ENCODE measurements at regions not wholly inside any gene's neighbourhood (a gene's known extent, or its start where the extent isn't known, plus 50 kb on each side); places are given as distances from the start of the nearest gene placed in this dataset.

GRCh38 chr2:146785101-146785500 lies 1059.7 kb upstream of the ACVR2A start:
- TF ChIP-seq EZH2 (IDR thresholded peaks at IDR 0.05; ENCODE audit: low read depth, unreplicated experiment): no peak
- no peak for TF ChIP-seq CTCF (conservative IDR thresholded peaks at IDR 0.05; ENCODE audit: low read depth in 2 of 2)
- no peak for TF ChIP-seq ZNF114 (CRISPR knock-in tag; IDR thresholded peaks at IDR 0.05)
- TF ChIP-seq ETS1 (IDR thresholded peaks at IDR 0.05): no peak
- no peak for TF ChIP-seq CREB1 (CRISPR knock-in tag; IDR thresholded peaks at IDR 0.05; ENCODE audit: low read depth)
- Histone ChIP-seq H3K79me2 (replicated peaks; ENCODE audit: insufficient read depth) (no peaks in the 10 kb centered on the region), H2AFZ (no peak overlapping the region), H3K27ac (ENCODE audit: low read depth) (no peak overlapping the region), H3K4me3 (no peak overlapping the region), H4K20me1 (replicated peaks; ENCODE audit: insufficient read depth) (no peaks in the 10 kb centered on the region), H3K4me2 (no peak overlapping the region), H3K27me3 (ENCODE audit: insufficient read depth) (no peaks in the 10 kb centered on the region), H3K9me2 (ENCODE audit: insufficient read depth) (peaks cover 8% of the 10 kb centered on the region; the same call in 1 of the 2 replicates), H3K36me3 (ENCODE audit: insufficient read depth) (peaks cover 7% of the 10 kb centered on the region; the same call in 1 of the 2 replicates), H3K4me1 (ENCODE audit: insufficient read depth) (no peaks in the 10 kb centered on the region), H3F3A (replicated peaks; ENCODE audit: low read depth) (no peaks in the 10 kb centered on the region)
- Mint-ChIP-seq H3K27ac (no peak overlapping the region), H3K27me3 (ENCODE audit: insufficient read depth, low read depth, poor library complexity) (peaks cover 2% of the 10 kb centered on the region), H3K4me3 (no peak overlapping the region), H3K36me3 (ENCODE audit: low read depth) (peaks cover 30% of the 10 kb centered on the region), H3K4me1 (no peaks in the 10 kb centered on the region), H3K9me3 (peaks cover 33% of the 10 kb centered on the region)
- DNase-seq (ENCODE audit: low spot score) (no peak), ATAC-seq (no peak)

- no peak overlapping the region for H3K27ac ChIP-seq (ENCODE audit: low read depth)
- Mint-ChIP-seq H3K36me3 (ENCODE audit: low read depth) (peaks cover 25% of the 10 kb centered on the region), H3K4me1 (no peaks in the 10 kb centered on the region), H3K4me3 (no peak overlapping the region), H3K27ac (no peak overlapping the region), H3K9me3 (peaks cover 28% of the 10 kb centered on the region), H3K27me3 (ENCODE audit: insufficient read depth, low read depth, poor library complexity) (peaks cover 2% of the 10 kb centered on the region)
- H3F3A ChIP-seq (replicated peaks; ENCODE audit: low read depth): no peaks in the 10 kb centered on the region
- H3K27me3 ChIP-seq (ENCODE audit: insufficient read depth): no peaks in the 10 kb centered on the region
- H3K4me1 ChIP-seq (ENCODE audit: insufficient read depth): no peaks in the 10 kb centered on the region
- no peaks in the 10 kb centered on the region for H4K20me1 ChIP-seq (replicated peaks; ENCODE audit: insufficient read depth)
- ATAC-seq (no peak), DNase-seq (ENCODE audit: low spot score) (no peak)
- H3K4me2 ChIP-seq: no peak overlapping the region
- H3K79me2 ChIP-seq (replicated peaks; ENCODE audit: insufficient read depth): no peaks in the 10 kb centered on the region
- H2AFZ ChIP-seq: no peak overlapping the region
- H3K9me2 ChIP-seq (ENCODE audit: insufficient read depth): peaks cover 12% of the 10 kb centered on the region; the same call in 1 of the 2 replicates
- H3K36me3 ChIP-seq (ENCODE audit: insufficient read depth): peaks cover 7% of the 10 kb centered on the region; the same call in 1 of the 2 replicates
- H3K4me3 ChIP-seq: no peak overlapping the region
- TF ChIP-seq REST (IDR thresholded peaks at IDR 0.05; ENCODE audit: unreplicated experiment) (no peak), STAT1 (IDR thresholded peaks at IDR 0.05; ENCODE audit: unreplicated experiment) (no peak), EZH2phosphoT487 (IDR thresholded peaks at IDR 0.05; ENCODE audit: unreplicated experiment) (no peak), CTCF (conservative IDR thresholded peaks at IDR 0.05; ENCODE audit: low read depth in 2 of 2) (no peak), ETS1 (IDR thresholded peaks at IDR 0.05) (no peak), CREB1 (CRISPR knock-in tag; IDR thresholded peaks at IDR 0.05; ENCODE audit: low read depth) (no peak)
These were observed 1060.2 kb upstream of the ACVR2A start for GRCh38 chr2:146784602-146785001.

All from GM23338 (cell line).